Activated CD4-positive, CD25-positive, alpha-beta regulatory T cell treated with anti-CD3 and anti-CD28 coated beads, Interleukin-2, amount 50 U/mL, for 16 hours (primary cell): ENCODE measurements at regions not wholly inside any gene's neighbourhood (a gene's known extent, or its start where the extent isn't known, plus 50 kb on each side); places are given as distances from the start of the nearest gene placed in this dataset.

Experiments used
- DNase-seq: peaks from one replicate; pipeline ENCODE4 v3.0.0-alpha.2; 2020; ENCODE audit warnings: low read depth, low spot score

DNA sequence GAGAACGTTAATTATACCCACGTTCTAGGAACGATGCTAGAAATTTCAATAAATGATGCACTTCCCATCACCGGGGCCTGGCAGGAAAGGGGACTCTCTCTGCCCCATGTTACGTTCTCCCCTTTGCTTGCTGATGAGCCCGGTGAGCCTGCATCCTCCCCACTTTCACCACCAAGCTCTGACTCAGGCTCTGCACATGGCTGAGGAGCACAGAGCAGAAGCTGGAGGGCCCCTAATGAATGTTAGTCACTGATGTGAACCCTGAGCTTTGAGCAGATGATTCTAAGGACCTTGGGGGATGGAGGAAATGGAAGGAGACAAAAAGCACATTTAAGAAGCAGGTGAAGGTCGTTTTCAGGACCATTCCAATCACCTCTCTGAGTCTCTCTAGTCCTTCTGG lies 468.2 kb upstream of the ARID1B start:
- no peak for DNase-seq

- DNase-seq: no peak
Observed at GRCh38 chr6:156308604-156309003, 468.6 kb upstream of the ARID1B start.

- DNase-seq: no peak
Observed at GRCh38 chr6:156306531-156306930, 470.6 kb upstream of the ARID1B start.

DNA sequence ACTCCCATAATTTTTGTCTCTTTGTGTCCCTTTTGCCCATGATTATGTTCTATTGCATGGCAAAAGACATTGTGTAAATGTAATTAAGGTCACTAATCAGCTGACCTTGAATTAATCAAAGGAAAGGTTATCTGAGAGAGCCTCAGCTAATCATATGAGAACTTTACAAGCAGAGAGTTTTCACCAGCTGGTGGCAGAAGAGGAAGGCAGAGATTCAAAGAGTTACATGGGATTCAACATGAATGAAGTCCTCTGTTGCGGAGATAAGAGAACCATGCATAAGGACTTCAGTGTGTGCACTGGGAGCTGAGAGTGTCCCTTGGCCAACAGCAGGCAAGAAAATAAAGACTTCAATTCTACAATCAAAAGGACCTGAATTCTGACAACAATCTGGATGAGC lies 494.1 kb upstream of the ARID1B start:
- DNase-seq: no peak

- no peak for DNase-seq
Observed at GRCh38 chr6:156282087-156282486, 495.1 kb upstream of the ARID1B start.

DNA sequence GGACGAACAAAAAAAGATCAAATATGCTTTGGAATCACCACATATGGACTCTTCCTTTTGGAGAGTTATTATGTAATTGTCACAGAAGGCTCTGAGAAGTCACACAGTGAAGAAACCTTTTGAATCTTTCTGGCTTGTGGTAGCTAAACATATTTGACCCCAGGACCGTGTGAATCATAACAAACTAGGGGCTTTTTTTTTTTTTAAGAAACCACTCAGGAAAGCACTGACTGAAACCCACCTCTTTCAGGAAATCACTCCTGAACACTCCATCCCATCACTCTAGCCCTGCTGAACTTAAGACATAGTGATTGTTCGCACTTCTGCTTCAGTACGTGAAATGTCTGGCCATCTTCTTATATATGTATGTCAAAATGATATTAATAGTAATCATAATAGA lies 495.9 kb upstream of the ARID1B start:
- DNase-seq: no peak

- DNase-seq: no peak
Observed at GRCh38 chr6:156280065-156280464, 497.1 kb upstream of the ARID1B start.

GRCh38 chr6:156279261-156279969 lies 497.8 kb upstream of the ARID1B start:
- DNase-seq: no peak

DNA sequence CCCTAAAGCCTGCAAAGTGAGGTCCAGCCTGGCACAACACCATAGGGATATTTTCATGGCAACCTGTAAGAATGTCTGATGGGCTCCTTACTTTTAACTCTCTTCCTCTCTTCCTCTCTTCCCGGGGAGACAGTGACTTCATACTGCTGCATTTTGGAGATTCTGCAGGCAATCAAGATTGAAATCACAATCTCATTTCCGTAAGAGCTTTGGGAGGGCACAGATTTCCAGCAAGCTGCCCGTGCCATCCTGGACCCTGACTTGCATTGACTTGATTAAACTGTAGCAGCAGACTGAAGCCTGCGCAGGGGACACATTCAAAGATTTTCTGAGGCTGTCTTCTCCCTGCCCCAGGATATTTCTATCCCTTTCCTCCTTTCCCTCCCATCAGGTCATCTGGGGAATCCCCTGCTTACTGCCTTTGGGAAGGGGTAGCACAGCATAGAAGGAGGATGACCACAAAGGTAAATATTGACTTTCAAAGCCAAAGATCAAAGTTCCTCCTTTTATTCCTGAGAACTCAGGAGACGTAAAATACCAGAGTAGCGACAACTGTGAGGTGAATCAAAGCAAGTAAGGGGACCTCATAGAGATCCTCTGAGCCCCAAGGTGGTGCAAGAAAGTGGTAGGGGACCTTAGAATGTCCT lies 504.0 kb upstream of the ARID1B start:
- no peak for DNase-seq

- no peak for DNase-seq
Observed at GRCh38 chr6:156269751-156270369, 507.3 kb upstream of the ARID1B start.

GRCh38 chr6:156268849-156269248 lies 508.3 kb upstream of the ARID1B start:
- DNase-seq: no peak

DNA sequence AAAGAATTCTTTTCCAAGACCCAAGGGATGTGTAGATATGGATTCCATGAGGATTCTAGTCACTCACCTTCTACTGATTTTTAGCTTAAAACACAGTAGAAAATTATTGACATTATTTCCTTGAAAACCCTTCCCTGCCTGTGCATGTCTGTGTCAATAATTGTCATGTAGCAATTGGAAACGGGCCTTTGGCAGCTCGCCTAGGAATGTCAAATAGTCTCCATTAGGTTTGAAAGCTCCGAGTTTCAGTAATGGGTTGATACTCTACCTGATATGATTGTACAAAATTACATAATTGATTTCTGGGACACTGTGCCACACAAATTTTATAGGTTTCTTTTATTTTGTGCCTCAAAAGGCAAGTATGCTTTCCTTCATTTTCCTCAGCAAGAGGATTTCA lies 515.2 kb upstream of the ARID1B start:
- DNase-seq: no peak

- DNase-seq: no peak
Observed at GRCh38 chr6:156260815-156261214, 516.4 kb upstream of the ARID1B start.

- DNase-seq: no peak
Observed at GRCh38 chr6:156258981-156259380, 518.2 kb upstream of the ARID1B start.

DNA sequence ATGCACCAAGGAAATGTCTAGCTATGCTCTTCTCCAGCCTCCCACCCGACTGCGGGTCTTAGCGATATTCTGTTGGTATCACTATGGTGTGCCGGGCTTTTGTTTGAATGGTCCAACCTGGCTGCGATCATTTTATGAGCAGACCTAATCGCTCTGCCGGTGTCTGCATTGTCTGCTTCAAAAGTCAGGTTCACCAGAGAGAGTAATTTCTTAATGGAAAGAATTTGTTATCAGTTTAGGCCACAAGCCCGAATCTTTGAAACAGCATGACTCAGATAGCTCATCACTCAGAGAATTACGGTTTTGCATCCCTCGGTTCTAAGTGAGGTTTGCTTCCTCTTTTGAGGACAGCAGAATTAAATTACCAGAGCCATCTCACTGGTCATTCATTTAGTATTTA lies 521.0 kb upstream of the ARID1B start:
- DNase-seq: no peak

GRCh38 chr6:156254240-156254639 lies 522.9 kb upstream of the ARID1B start:
- no peak for DNase-seq

DNA sequence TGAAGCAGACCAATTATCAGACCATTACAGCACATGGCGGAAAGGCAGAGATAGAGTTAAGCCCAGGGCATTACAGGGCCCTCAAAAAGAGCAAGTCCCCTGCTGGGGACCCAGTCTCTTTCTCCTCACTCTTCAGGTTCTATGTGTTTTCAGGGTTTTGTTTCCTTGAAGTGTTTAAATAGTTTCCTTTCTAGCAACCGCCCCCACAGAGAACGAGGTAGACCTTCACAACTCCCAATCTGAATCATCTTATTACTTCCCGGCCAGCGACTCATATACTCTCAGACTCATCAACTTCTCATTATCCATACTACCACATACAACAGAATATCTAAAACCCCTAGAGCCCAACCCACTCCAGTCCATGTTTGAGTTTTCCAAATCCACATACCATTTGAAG lies 526.6 kb upstream of the ARID1B start:
- DNase-seq: no peak

DNA sequence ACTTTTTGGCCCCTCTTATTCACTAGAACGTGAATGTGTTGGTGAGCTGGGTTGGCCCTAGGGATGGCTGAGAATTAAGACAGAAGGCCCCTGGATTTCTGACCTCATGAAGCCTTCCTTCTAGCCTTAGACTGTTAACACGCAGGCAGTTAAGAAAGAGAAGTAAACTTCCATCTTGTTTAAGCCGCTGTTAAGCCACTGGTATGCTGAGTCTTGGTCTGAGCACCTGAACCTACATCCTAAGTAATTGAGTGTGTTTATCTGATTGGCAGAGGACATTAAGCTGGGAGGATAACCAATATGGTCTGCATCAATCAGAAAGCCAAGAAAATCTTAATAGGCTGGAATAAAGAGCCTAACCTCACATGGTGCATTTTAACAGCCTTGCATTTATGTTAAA lies 535.0 kb upstream of the ARID1B start:
- no peak for DNase-seq

GRCh38 chr6:156231026-156231765 lies 546.0 kb upstream of the ARID1B start:
- no peak for DNase-seq

DNA sequence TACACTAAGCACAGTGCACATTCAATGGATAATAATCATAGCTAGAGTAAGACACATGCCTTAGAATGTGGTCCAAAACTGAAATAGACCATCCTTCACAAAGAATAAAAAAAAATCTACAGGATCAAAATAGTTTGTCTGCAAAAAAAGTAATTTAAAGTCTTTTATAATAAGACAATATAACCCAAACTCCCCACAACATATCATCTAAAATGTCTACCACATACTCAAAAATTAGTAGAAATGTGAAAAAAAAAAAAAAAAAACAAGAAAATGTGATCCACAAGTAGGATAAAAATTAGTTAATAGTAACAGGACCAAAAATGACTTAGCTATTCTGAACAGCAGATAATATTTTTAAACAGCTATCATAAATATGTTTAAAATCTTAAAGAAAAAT lies 557.2 kb upstream of the ARID1B start:
- no peak for DNase-seq

- no peak for DNase-seq
Observed at GRCh38 chr6:156205678-156206077, 571.5 kb upstream of the ARID1B start.

DNA sequence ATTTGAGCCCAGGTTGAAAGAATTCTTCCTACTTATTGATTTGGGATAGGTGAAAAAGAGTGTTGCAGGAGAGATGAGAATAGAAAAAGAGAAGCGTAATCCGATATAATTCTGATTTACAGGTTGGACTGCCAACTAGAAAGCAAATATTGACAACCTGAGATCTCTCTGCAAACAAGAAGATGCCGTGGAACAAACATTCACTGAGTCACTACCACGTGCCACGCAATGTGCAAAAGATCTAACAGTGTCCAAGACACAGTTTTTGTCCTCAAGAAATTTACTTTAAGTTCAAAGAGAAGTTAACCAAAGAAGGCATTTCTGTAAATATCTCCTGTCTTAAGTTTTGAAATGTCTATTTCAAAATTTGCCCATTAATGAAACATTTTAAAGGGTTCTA lies 578.0 kb upstream of the ARID1B start:
- DNase-seq: no peak
